Activated T-helper 17 cell treated with anti-CD3 and anti-CD28 coated beads, Interleukin-2, amount 50 U/mL, for 72 hours (primary cell): ENCODE measurements at regions not wholly inside any gene's neighbourhood (a gene's known extent, or its start where the extent isn't known, plus 50 kb on each side); places are given as distances from the start of the nearest gene placed in this dataset.
"Not testable (repeated sequence)": the region's sequence is repeated elsewhere in the genome, so short reads cannot be mapped to it uniquely, and the experiment has no call there.

Experiments
- ATAC-seq: fragments of 150-1000 bp; cut with Tn5 transposase; replicated peaks from 2 replicates; pipeline ENCODE4 v1.10.0; 2021; ENCODE audit warnings: mild to moderate bottlenecking, moderate library complexity
- H3K27ac Mint-ChIP-seq: one replicate; pipeline ENCODE4 v1.8.0; 2022; ENCODE audit warnings: mixed read lengths
- H3K27me3 Mint-ChIP-seq: one replicate; pipeline ENCODE4 v1.8.0; 2022; ENCODE audit warnings: mixed read lengths
- H3K36me3 Mint-ChIP-seq: one replicate; pipeline ENCODE4 v1.8.0; 2022; ENCODE audit warnings: low read depth, mild to moderate bottlenecking, mixed read lengths
- H3K4me1 Mint-ChIP-seq: one replicate; pipeline ENCODE4 v1.8.0; 2022; ENCODE audit warnings: mixed read lengths
- H3K4me3 Mint-ChIP-seq: one replicate; pipeline ENCODE4 v1.8.0; 2022; ENCODE audit warnings: mild to moderate bottlenecking, mixed read lengths
- H3K9me3 Mint-ChIP-seq: one replicate; pipeline ENCODE4 v1.8.0; 2022; ENCODE audit warnings: mixed read lengths

- H3K36me3 Mint-ChIP-seq, result not testable (repeated sequence)
Measured at GRCh38 chr21:9659877-9660276, 861.5 kb upstream of the TPTE start.

DNA sequence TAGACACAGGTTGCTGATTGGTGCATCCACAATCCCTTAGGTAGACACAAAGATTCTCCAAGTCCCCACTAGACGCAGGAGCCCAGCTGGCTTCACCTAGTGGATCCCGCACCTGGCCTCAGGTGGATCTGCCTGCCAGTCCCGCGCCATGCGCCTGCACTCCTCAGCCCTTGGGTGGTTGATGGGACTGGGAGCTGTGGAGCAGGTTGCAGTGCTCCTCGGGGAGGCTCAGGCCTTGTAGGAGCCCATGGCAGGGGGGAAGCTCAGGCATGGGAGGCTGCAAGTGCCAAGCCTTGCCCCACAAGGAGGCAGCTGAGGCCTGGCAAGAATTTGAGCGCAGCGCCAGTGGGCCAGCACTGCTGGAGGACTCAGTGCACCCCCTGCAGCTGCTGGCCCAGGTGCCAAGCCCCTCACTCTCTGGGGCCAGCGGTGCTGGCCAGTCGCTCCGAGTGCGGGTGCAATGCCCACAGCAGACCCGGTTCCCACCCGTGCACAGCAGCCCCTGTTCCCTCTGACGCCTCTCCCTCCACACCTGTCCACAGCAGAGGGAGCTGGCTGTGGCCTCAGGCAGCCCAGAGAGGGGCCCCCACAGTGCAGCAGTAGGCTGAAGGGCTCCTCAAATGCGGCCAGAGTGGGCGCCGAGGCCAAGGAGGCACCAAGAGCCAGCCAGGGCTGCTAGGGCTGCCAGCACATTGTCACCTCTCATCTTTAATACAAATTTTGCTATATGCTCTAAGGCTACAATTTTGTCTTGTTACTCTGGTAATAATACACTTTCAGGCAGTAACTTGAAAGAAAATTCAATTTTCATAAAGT, 857.3 kb upstream of the TPTE start:
- not testable (repeated sequence) for H3K36me3 Mint-ChIP-seq, H3K9me3 Mint-ChIP-seq, H3K4me3 Mint-ChIP-seq, H3K27ac Mint-ChIP-seq, ATAC-seq, H3K27me3 Mint-ChIP-seq, H3K4me1 Mint-ChIP-seq

More at GRCh38 chr21:9659877-9660276, 861.5 kb upstream of the TPTE start:
- peaks cover 20% of the 10 kb centered on the region for H3K9me3 Mint-ChIP-seq
- ATAC-seq, H3K4me3 Mint-ChIP-seq, H3K27ac Mint-ChIP-seq, H3K4me1 Mint-ChIP-seq, H3K27me3 Mint-ChIP-seq: not testable (repeated sequence)

GRCh38 chr21:9675811-9676210, 845.6 kb upstream of the TPTE start:
- H3K4me3 Mint-ChIP-seq, H3K27ac Mint-ChIP-seq, H3K36me3 Mint-ChIP-seq, ATAC-seq, H3K27me3 Mint-ChIP-seq, H3K4me1 Mint-ChIP-seq, H3K9me3 Mint-ChIP-seq: not testable (repeated sequence)

DNA sequence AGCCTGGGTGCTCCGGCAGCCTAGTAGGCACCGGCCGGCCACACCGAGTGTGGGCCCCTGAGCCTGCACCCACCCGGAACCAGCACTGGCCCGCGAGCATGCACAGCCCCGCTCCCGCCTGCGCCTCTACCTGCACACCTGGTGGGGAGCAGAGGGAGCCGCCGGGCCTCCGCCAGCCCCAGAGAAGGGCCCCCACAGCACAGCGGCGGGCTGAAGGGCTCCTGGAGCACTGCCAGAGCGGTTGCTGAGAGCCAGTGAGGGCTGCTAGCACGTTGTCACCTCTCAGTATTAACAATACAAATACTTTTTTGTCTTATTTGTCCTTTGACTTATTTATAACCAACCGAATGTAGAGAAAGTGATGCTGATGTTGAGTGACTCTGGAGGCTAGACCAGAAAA, 842.4 kb upstream of the TPTE start:
- not testable (repeated sequence) for H3K27me3 Mint-ChIP-seq, ATAC-seq, H3K27ac Mint-ChIP-seq, H3K9me3 Mint-ChIP-seq, H3K4me1 Mint-ChIP-seq, H3K4me3 Mint-ChIP-seq, H3K36me3 Mint-ChIP-seq

GRCh38 chr21:9688945-9689344, 832.4 kb upstream of the TPTE start:
- not testable (repeated sequence) for H3K9me3 Mint-ChIP-seq, H3K27ac Mint-ChIP-seq, H3K27me3 Mint-ChIP-seq, ATAC-seq, H3K4me1 Mint-ChIP-seq, H3K36me3 Mint-ChIP-seq, H3K4me3 Mint-ChIP-seq

DNA sequence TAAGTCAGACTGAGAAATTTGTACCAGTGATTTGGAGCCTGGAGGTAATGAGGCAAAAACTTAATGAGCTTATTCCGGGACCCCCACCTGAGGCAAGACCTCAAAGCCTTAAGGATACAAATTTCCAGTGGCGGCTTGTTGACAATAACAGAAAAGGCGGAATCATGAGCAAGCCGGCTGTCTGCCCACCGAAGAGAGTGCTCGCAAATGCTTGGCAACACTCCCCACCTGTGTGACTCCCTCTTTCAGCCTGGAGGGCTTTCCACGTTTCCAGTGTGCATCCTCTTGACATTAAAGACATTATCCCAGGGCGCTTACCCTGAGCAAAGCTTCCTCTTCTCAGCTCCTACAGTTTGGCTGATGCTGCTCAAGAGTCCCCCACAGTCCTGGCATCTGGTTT, 830.4 kb upstream of the TPTE start:
- not testable (repeated sequence) for H3K36me3 Mint-ChIP-seq, H3K4me1 Mint-ChIP-seq, H3K27ac Mint-ChIP-seq, H3K27me3 Mint-ChIP-seq, H3K9me3 Mint-ChIP-seq, ATAC-seq, H3K4me3 Mint-ChIP-seq

DNA sequence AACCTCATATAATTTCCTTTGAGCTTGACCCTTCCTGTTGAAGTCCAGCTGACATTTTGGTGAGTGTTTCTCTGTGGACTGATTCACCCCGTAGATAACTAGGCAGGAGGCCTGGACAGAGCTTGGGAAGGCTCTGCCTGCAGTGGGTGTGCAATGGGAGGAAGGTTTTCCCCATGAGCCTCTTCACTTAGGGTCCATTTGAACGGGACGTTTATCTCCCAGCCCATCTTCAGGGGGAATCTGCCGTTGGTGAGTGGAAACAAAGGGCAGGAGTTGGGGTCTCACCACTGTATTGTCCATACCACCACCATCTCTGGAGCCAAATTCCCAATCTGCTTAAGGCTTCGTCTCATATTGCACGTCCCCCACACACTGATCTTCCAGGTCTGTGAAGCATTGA, 825.6 kb upstream of the TPTE start:
- ATAC-seq, result not testable (repeated sequence)

DNA sequence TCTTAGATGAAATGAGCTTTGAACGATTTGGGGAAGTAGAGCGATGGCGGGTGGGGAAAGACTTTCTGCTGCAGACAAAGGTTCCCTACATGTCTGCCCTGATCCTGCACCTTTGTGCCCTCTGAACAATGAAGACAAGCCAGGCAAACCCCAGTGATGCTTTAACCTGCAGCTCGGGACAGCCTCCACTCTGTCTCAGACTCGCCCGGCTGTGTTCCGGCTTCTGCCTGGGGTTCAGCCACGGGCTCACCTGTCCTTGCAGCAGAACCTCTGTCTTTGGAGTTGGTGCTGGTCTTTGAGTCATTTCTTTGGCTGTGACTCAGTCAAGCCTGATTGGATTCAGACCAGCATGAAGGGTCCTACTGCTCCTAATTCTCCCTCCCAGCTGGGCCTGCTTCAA, 823.6 kb upstream of the TPTE start:
- not testable (repeated sequence) for H3K9me3 Mint-ChIP-seq, H3K4me3 Mint-ChIP-seq, H3K27me3 Mint-ChIP-seq, H3K36me3 Mint-ChIP-seq, H3K27ac Mint-ChIP-seq, H3K4me1 Mint-ChIP-seq, ATAC-seq

More for the DNA sequence above, 825.6 kb upstream of the TPTE start:
- not testable (repeated sequence) for H3K4me3 Mint-ChIP-seq, H3K4me1 Mint-ChIP-seq, H3K27me3 Mint-ChIP-seq, H3K36me3 Mint-ChIP-seq, H3K9me3 Mint-ChIP-seq, H3K27ac Mint-ChIP-seq

- not testable (repeated sequence) for H3K27ac Mint-ChIP-seq, H3K27me3 Mint-ChIP-seq, H3K4me1 Mint-ChIP-seq, ATAC-seq, H3K36me3 Mint-ChIP-seq, H3K9me3 Mint-ChIP-seq, H3K4me3 Mint-ChIP-seq
Measured at GRCh38 chr21:9705016-9705415, 816.4 kb upstream of the TPTE start.

DNA sequence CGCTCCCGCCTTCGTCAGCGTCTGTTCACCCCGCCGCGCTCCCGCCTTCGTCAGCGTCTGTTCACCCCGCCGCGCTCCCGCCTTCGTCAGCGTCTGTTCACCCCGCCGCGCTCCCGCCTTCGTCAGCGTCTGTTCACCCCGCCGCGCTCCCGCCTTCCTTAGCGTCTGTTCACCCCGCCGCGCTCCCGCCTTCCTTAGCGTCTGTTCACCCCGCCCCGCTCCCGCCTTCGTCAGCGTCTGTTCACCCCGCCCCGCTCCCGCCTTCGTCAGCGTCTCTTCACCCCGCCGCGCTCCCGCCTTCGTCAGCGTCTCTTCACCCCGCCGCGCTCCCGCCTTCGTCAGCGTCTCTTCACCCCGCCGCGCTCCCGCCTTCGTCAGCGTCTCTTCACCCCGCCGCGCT, 815.9 kb upstream of the TPTE start:
- not testable (repeated sequence) for H3K36me3 Mint-ChIP-seq

DNA sequence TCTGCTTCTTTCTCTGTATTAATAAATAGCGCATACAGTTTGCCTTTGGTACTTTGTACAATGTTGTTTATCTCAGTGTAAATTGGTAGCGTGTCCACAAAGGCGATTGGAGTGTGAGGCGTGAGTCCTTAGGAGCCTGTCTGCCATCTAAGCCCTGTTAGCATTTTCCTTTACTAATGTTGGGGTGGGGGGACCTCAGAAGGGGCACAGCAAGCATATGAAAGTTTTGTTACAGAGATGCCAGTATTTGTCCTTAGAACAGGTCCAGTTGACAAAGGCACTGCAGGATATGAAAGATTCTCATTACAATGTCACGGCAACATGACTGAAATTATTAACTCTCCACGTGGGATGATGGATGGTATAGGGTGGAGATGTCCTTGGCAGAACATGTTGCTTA, 796.8 kb upstream of the TPTE start:
- ATAC-seq, H3K4me3 Mint-ChIP-seq, H3K9me3 Mint-ChIP-seq, H3K36me3 Mint-ChIP-seq, H3K27me3 Mint-ChIP-seq, H3K27ac Mint-ChIP-seq, H3K4me1 Mint-ChIP-seq: not testable (repeated sequence)

More for the DNA sequence above, 815.9 kb upstream of the TPTE start:
- not testable (repeated sequence) for H3K27me3 Mint-ChIP-seq, H3K27ac Mint-ChIP-seq, ATAC-seq, H3K4me1 Mint-ChIP-seq, H3K4me3 Mint-ChIP-seq, H3K9me3 Mint-ChIP-seq

DNA sequence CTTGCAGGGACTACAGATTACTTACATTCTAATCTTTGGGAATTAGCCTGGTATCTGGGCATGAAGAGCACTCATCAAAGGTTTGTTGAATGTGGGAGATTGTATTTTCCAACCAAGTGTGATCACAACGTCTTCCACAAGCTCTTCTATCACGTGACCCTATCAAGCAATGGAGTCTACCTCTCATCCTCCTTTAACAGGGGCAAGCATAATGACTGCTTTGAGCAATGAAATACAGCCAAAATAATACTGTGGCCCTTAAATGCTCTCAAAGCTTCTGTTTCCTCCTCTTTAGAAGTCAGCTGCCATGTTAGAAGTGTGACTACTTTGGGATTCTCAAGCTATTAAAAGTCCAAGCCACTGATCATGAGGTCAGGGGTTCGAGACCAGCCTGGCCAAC, 794.2 kb upstream of the TPTE start:
- not testable (repeated sequence) for ATAC-seq

GRCh38 chr21:9728219-9728992, 793.0 kb upstream of the TPTE start:
- H3K9me3 Mint-ChIP-seq, H3K4me3 Mint-ChIP-seq: not testable (repeated sequence)

More for the DNA sequence above, 794.2 kb upstream of the TPTE start:
- H3K4me3 Mint-ChIP-seq, H3K27ac Mint-ChIP-seq, H3K4me1 Mint-ChIP-seq, H3K36me3 Mint-ChIP-seq, H3K9me3 Mint-ChIP-seq, H3K27me3 Mint-ChIP-seq: not testable (repeated sequence)

GRCh38 chr21:9730866-9731265, 790.5 kb upstream of the TPTE start:
- no peak for ATAC-seq
- Mint-ChIP-seq H3K27ac (no peak overlapping the region), H3K9me3 (peaks cover 10% of the 10 kb centered on the region)

More at GRCh38 chr21:9728219-9728992, 793.0 kb upstream of the TPTE start:
- not testable (repeated sequence) for H3K36me3 Mint-ChIP-seq, H3K4me1 Mint-ChIP-seq, H3K27ac Mint-ChIP-seq, H3K27me3 Mint-ChIP-seq, ATAC-seq

GRCh38 chr21:9731317-9731716, 790.1 kb upstream of the TPTE start:
- H3K36me3 Mint-ChIP-seq, ATAC-seq, H3K4me1 Mint-ChIP-seq, H3K27ac Mint-ChIP-seq, H3K9me3 Mint-ChIP-seq, H3K4me3 Mint-ChIP-seq, H3K27me3 Mint-ChIP-seq: not testable (repeated sequence)

More at GRCh38 chr21:9730866-9731265, 790.5 kb upstream of the TPTE start:
- no peaks in the 10 kb centered on the region for H3K36me3 Mint-ChIP-seq
- H3K27me3 Mint-ChIP-seq, result no peaks in the 10 kb centered on the region
- no peak overlapping the region for H3K4me3 Mint-ChIP-seq
- H3K4me1 Mint-ChIP-seq, result no peaks in the 10 kb centered on the region
